ENCODE measurements at regions not wholly inside any gene's neighbourhood (a gene's known extent, or its start where the extent isn't known, plus 50 kb on each side); places are given as distances from the start of the nearest gene placed in this dataset.

DNA sequence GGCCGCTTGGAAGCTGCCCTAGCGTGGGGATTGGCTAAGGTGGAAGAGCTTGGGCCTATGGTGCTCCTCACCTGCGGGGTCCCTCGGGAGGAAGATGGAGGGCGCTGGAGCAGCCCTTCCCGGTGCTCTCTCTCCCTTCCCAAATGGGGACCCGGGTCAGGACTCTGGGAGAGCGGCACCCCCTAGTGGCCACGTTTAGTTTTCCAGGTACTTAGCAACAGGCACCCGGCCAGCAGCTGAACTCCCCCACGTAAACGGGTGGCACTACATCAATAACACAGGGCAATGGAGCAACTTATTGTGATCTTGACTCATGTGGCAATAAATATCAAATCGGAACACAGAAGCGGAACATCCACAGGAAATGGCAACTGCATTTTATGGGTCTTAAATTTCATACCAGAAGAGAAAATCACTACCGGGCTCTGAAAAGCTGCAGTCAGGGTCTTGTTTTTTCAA lies 316.6 kb downstream of the AGTPBP1 start:
- no peaks in the 10 kb centered on the region for H3K36me3 ChIP-seq (ENCODE audit: insufficient read depth, low read length)
- no peaks in the 10 kb centered on the region for H3K27me3 ChIP-seq (ENCODE audit: insufficient read depth, low read length, poor library complexity, severe bottlenecking)
- H4K20me1 ChIP-seq (ENCODE audit: insufficient read depth, low read length, poor library complexity, severe bottlenecking): no peaks in the 10 kb centered on the region
- no peak overlapping the region for H3K9ac ChIP-seq (ENCODE audit: low read depth, low read length, poor library complexity, severe bottlenecking)
- no peak overlapping the region for H3K4me3 ChIP-seq (ENCODE audit: low read length, poor library complexity, severe bottlenecking)
- H3K79me2 ChIP-seq (ENCODE audit: insufficient read depth, low read length): no peaks in the 10 kb centered on the region
- no peaks in the 10 kb centered on the region for H3K9me3 ChIP-seq (ENCODE audit: insufficient read depth, low read depth, low read length)
- no peaks in the 10 kb centered on the region for H3F3A ChIP-seq (ENCODE audit: low read depth)
- TF ChIP-seq CTCF (conservative IDR thresholded peaks at IDR 0.05; ENCODE audit: low read length): peak; percentile 92
- no peak for TF ChIP-seq EZH2phosphoT487 (IDR thresholded peaks at IDR 0.05; ENCODE audit: borderline replicate concordance)
- no peak overlapping the region for H2AFZ ChIP-seq (ENCODE audit: low read length)
- no peaks in the 10 kb centered on the region for H3K9me2 ChIP-seq (replicated peaks; ENCODE audit: low read depth, low read length)
- H3K4me1 ChIP-seq (ENCODE audit: insufficient read depth, low read length, poor library complexity, severe bottlenecking): no peaks in the 10 kb centered on the region
- H3K4me2 ChIP-seq (ENCODE audit: low read depth, low read length, poor library complexity, severe bottlenecking): no peak overlapping the region

DNA sequence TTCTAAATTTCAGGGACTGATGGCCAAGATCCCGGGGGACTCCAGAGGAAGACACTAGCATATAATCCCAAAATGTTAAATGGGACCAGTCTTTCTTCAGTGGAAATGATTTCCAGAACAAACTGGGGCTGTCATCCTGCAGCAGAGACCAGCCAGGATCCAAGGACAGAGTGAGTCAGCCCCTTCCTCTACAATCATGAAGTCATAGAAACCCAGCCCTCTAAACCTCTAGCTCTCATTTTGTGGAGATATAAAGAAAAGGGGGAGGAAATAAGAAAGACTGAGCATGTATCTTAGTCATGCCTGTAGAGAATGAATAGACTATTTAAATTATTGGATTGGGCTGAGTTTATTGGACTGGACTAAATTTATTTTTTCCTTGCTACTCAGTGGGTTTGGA lies 318.3 kb downstream of the AGTPBP1 start:
- H3K27me3 ChIP-seq (ENCODE audit: insufficient read depth, low read length, poor library complexity, severe bottlenecking): no peaks in the 10 kb centered on the region
- H3K4me1 ChIP-seq (ENCODE audit: insufficient read depth, low read length, poor library complexity, severe bottlenecking): no peaks in the 10 kb centered on the region
- no peaks in the 10 kb centered on the region for H3F3A ChIP-seq (ENCODE audit: low read depth)
- no peaks in the 10 kb centered on the region for H3K79me2 ChIP-seq (ENCODE audit: insufficient read depth, low read length)
- H3K9me3 ChIP-seq (ENCODE audit: insufficient read depth, low read depth, low read length): no peaks in the 10 kb centered on the region
- H3K36me3 ChIP-seq (ENCODE audit: insufficient read depth, low read length): no peaks in the 10 kb centered on the region
- no peaks in the 10 kb centered on the region for H3K9me2 ChIP-seq (replicated peaks; ENCODE audit: low read depth, low read length)
- TF ChIP-seq CTCF (conservative IDR thresholded peaks at IDR 0.05; ENCODE audit: low read length): no peak
- TF ChIP-seq EZH2phosphoT487 (IDR thresholded peaks at IDR 0.05; ENCODE audit: borderline replicate concordance): no peak
- no peaks in the 10 kb centered on the region for H4K20me1 ChIP-seq (ENCODE audit: insufficient read depth, low read length, poor library complexity, severe bottlenecking)
- no peak overlapping the region for H3K4me3 ChIP-seq (ENCODE audit: low read length, poor library complexity, severe bottlenecking)
- H3K4me2 ChIP-seq (ENCODE audit: low read depth, low read length, poor library complexity, severe bottlenecking): no peak overlapping the region
- H2AFZ ChIP-seq (ENCODE audit: low read length): no peak overlapping the region
- H3K9ac ChIP-seq (ENCODE audit: low read depth, low read length, poor library complexity, severe bottlenecking): no peak overlapping the region

GRCh38 chr9:85421641-85422040 lies 320.1 kb downstream of the AGTPBP1 start:
- no peak overlapping the region for H2AFZ ChIP-seq (ENCODE audit: low read length)
- no peak overlapping the region for H3K4me2 ChIP-seq (ENCODE audit: low read depth, low read length, poor library complexity, severe bottlenecking)
- H3K27me3 ChIP-seq (ENCODE audit: insufficient read depth, low read length, poor library complexity, severe bottlenecking): no peaks in the 10 kb centered on the region
- H3K9me3 ChIP-seq (ENCODE audit: insufficient read depth, low read depth, low read length): no peaks in the 10 kb centered on the region
- no peaks in the 10 kb centered on the region for H3K36me3 ChIP-seq (ENCODE audit: insufficient read depth, low read length)
- H3K79me2 ChIP-seq (ENCODE audit: insufficient read depth, low read length): no peaks in the 10 kb centered on the region
- H4K20me1 ChIP-seq (ENCODE audit: insufficient read depth, low read length, poor library complexity, severe bottlenecking): no peaks in the 10 kb centered on the region
- H3K4me3 ChIP-seq (ENCODE audit: low read length, poor library complexity, severe bottlenecking): no peak overlapping the region
- TF ChIP-seq CTCF (conservative IDR thresholded peaks at IDR 0.05; ENCODE audit: low read length): no peak
- no peak for TF ChIP-seq EZH2phosphoT487 (IDR thresholded peaks at IDR 0.05; ENCODE audit: borderline replicate concordance)
- H3K9ac ChIP-seq (ENCODE audit: low read depth, low read length, poor library complexity, severe bottlenecking): no peak overlapping the region
- H3K9me2 ChIP-seq (replicated peaks; ENCODE audit: low read depth, low read length): no peaks in the 10 kb centered on the region
- H3K4me1 ChIP-seq (ENCODE audit: insufficient read depth, low read length, poor library complexity, severe bottlenecking): no peaks in the 10 kb centered on the region
- no peaks in the 10 kb centered on the region for H3F3A ChIP-seq (ENCODE audit: low read depth)

Data from Loucy (cell line).